GM21360 (cell line): ENCODE measurements at regions not wholly inside any gene's neighbourhood (a gene's known extent, or its start where the extent isn't known, plus 50 kb on each side); places are given as distances from the start of the nearest gene placed in this dataset.

Source experiments
- ATAC-seq: cut with Tn5 transposase; IDR thresholded peaks from one replicate; pipeline ENCODE4 v1.9.1; 2021; ENCODE audit warnings: mild to moderate bottlenecking, moderate library complexity; ENCODE audit not compliant: unreplicated experiment

DNA sequence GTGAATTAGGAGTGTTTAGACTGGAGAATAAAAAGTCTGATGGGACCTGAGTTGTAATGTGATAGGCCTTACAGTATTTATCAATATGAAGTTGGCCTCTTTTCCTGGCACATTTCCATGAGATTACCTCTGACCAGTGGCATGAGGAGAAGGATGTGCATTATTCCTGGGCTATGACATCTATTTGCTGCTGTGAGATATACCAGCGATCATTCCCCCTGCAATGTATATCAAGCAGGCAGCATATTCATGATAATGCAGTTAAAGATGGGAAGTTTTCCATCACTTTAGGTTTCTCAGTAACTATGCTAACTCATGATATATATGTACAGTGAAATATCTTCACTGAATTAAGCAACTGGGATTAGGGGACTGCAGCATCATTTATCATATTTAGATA, 142.8 kb upstream of the MBL2 start:
- no peak for ATAC-seq

DNA sequence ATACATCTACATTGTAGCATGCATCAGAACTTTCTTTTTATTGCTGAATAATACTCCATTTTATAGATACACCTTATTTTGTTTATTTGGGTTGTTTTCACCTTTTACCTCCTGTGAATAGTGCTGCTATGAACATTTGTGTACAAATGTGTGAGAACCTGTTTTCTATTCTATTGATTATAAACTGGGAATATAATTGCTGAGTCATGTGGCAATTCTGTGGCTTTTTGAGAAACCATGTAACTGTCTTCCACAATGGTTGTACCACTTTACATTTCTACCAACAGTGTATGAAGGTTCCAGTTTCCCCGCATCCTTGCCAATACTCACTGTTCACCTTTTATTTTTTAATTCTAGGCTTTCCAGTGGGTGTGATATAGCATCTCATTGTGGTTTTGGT, 138.6 kb upstream of the MBL2 start:
- ATAC-seq = no peak

DNA sequence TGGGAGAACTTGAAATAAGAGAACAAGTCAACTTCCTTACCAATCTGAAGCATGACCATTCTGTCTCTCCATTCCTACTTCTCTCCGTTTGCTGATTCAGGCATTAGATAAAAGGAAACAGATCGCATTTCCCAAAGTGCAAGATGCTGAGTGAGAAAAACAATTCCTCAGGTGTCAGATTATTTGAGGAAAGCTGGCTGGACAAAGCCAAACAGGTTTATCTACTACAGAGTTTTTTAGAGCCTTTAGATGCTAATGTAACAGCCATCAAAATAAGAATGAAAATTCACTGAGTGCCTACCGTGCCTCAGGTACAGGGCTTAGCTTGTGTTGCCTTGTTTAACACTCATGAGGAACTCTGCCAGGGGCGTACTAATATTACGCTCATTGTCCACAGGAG, 135.9 kb upstream of the MBL2 start:
- ATAC-seq = no peak

DNA sequence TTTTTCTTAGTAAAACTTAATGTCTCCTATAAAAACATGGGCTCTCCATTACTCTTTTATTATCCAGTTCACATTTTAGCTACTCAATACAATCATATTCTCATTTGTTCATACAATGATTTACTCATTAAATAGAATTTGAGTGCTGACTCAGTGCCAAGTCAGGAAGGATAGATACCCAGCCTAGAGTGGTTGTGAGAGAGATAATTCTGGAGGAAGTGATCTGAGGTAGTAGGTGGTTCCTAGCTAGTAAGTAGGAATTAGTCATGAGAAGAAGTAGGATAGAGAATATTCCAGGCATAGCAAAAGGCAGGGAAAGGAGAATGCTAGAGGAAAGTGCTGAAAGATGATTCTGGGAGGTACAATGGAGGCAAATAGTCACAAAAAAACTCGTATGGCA, 133.5 kb upstream of the MBL2 start:
- no peak for ATAC-seq

DNA sequence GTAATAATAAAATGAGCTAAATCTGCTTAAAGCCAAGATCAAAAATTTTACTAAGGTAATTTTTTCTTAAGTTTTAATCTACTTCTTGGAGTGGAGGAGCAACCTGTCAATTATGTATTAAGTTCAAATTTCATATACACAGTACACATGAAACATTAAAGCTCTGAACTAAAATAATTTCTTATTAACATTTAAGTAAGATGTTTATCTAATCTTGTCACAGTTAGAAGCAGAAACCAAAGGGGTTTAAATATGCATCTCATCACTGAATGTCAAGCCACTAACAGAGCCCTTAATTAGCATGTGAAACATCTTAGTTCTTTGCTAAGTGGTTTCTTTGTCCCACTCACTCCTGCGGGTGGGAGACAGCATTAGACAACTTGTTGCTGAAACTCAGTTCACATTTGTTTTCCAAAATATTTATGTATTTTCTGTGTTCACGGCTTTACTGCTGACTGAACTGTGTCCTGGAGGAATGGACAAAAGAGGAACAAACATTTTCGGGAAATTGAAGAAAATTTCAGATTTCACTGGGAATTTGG, 130.9 kb upstream of the MBL2 start:
- ATAC-seq = no peak

DNA sequence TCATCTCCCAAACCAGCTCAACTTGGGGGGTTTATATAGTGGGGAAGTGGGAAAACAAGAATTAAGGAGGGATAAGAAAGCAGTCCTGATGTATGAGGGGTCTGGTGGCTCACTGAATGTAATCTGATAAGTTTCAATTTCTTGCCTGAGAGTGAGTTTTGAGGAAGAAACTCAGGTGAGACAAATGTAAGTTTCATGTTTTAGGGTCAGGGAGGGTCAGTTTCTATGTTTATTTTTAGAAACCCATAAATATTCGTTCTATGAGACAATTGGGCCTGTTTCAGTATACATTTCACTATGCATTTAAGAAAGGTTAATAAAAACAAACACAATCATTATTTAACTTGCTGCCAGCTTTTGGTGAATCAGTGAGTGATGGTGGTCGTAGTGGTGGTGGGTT, 128.0 kb upstream of the MBL2 start:
- peak; percentile 61 for ATAC-seq

DNA sequence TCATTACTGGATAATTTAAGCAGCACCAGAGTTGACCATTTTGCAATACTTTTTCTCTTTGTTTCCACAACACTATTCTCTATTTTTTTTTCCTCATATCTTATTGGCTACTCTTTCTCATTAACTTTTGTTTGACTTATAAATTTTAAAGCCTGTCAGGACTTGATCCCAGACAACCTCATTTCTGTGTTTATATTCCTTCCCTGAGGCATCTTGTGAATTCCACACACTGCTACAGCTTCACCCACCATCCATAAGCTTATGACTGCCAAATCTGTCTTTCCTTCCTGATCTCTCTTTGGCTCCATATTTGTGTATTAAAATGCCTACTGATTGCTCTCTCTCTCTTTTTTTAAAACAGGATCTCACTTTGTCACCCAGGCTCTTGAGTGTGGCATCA, 124.6 kb upstream of the MBL2 start:
- no peak for ATAC-seq

DNA sequence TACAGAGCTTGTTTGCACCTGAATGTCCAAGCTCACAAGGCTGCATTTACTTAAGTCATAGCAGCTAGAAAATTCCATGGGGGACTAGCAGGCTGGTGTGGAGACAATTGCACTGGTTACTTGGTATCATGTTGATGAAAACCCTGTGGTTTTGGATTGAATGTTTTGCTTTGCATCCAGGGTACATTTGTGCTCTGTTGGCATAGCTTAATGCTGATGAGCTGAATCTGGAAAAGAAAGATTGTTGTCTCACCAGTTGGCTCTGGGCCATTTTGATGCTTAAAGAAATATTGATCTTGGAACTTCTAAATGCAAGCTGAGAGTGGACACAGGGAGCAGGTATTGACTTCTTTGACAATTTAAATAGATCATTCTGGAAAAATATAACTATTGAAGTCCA, 122.5 kb upstream of the MBL2 start:
- no peak for ATAC-seq

DNA sequence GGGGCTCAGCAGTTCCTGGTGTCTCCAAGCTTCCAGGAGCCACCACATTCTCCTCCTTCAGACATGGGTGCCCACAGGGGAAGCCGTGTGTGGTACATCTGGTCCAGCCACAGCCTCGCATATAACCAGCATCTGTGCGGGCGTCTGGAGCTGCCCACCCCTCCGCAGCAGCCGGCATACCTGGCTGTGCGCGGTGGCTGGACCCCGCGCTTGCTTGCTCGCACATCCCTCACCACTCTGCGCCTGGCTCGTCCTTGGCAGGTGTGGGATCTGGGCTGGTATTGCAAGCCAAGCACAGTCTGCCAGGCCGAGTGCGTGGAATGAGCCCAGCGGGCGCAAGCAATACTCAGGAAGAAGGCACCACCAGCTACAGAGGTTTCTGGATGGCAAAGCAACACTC, 117.7 kb upstream of the MBL2 start:
- no peak for ATAC-seq

DNA sequence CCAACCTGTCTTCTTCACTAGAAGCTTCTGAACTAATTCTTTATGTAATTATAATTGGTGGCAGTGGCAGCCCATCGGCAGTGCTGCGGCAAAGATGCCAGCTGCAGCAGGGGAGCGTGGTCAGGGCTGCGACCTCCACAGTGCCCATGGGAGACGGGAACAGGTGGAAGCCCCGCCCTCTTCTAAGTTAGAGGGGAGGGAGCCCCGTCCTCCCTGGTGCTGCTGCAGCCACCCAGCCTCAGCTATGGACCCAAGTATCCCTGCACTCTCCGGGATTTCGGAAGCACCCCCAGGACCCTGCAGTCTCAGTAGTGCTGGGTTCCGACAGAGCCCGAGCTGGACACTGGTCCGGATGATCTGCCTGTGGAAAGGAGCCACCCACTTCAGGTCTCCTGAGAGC, 117.0 kb upstream of the MBL2 start:
- no peak for ATAC-seq

DNA sequence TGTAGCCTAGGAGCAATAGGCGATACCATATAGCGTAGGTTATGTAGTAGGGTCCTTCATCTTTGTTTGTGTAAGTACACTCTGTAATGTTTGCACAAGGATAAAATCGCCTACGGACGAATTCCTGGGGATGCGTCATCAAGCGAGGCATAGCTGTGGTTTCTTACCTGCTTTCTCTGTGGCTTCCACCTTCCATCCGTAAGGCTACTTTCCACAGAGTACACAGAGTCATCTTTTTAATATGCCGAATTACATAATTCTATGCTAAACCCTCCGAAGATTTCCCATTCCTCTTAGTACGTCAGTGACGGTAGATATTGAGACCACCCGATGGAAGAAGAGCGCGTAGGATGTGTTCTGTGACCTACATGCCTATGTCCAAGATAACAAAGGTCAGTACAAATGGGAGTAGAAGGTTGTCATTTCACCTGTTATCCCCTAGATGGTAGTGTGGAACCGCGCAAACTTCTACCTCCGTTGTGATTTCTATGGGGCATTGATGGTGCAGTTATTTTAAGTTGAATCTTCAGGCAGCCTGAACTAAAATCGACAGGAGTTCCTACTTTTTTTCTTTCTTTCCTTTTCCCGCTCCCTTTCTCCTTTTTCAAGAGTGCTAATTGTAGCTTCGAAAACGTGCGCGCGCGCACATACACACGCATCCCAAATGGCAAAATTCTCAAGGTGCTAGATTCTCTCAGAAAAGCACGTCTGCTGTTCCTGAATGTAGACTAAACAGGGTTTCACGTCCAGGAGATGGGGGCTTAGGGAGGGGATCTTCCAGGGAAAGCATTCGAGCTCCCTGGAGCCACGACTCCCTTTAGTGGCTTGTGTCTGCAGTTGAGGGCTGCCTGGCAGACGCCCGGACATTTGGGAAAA, 111.7 kb upstream of the MBL2 start:
- ATAC-seq = peak; percentile 96

DNA sequence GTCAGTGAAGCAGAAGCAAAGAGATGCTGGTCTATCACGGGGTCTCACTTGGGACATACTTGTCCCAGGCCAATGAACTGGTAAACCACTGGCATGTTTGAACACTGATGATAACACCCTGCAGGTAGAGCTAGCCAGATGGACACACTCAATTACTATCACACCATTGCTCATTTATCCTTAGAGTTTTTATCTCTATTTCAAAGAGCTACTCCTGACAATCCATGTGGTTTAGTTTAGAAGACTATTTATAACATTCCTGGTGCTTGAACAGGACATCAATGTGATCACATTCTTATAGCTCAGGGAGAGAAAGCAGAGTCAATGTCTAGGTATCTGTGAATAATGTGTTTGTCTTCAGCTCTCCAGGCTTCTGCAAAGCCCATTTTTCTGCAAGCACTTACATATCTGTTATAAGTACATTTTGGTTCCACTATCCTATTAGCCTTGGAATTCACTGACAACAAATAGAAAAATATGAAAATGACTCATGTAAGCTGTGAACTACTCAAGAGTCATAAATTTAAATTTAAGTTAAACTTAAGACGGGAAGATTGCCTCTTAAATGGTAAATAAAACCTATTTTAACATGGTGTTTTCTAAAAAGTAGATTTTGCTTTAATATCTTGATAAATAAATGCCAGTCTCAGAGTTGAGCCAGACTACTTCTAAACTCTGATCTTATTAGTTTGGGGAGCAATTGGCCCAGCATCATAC, 106.7 kb upstream of the MBL2 start:
- no peak for ATAC-seq

DNA sequence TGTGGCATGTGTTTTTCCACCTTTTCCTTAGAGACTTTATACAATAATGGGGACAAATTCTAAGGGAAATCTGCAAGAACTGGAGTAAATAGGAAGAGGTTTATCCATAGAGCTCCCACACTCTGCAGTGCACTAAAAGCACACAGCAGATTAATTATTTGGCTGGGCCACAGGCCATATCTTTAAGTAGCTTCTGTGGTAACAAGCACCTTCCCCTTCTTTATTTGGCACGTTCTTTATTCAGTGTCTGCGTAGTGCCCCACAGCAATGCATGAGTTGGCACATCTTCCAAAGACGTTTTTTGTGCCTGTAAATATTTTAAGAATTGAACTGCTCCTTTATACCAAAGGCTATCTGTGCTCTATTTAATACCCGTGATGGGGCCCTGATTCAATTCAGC, 104.9 kb upstream of the MBL2 start:
- ATAC-seq = no peak

DNA sequence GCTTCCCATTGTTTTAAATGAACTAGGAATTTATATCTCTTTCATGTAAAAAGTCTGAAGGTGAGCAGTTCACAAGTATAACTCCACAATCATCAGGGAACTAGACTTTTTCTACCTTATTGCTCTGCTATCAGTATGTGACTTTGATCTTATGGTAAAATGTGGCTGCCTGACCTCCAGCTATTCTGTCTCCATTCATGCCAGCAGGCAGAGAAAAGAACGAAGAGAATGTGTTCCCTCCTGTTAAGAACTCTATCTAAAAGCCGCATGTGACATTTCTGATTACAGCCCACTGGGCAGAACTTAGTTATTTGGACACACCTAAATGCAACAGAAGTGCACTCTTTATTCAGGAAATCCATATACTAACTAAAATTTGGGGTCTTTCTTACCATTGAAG, 102.8 kb upstream of the MBL2 start:
- no peak for ATAC-seq

DNA sequence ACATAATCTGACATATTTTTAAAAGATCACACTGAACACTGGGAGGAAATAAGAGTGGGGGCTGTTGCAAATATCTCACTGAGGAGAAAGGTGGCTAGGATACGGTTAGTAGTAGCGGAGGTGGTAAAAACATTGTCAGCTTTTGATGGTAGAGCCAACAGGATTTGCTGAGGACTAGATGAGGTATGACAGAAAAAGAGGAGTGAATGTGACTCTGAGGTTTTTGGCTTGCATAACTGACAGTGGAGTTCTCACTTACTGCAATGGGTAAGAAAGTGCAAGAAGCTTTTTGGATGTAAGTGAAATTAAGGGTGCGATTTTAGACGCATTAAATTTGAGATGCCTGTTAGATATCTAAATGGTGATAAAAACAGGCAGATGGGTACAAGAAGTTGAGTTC, 102.0 kb upstream of the MBL2 start:
- no peak for ATAC-seq

DNA sequence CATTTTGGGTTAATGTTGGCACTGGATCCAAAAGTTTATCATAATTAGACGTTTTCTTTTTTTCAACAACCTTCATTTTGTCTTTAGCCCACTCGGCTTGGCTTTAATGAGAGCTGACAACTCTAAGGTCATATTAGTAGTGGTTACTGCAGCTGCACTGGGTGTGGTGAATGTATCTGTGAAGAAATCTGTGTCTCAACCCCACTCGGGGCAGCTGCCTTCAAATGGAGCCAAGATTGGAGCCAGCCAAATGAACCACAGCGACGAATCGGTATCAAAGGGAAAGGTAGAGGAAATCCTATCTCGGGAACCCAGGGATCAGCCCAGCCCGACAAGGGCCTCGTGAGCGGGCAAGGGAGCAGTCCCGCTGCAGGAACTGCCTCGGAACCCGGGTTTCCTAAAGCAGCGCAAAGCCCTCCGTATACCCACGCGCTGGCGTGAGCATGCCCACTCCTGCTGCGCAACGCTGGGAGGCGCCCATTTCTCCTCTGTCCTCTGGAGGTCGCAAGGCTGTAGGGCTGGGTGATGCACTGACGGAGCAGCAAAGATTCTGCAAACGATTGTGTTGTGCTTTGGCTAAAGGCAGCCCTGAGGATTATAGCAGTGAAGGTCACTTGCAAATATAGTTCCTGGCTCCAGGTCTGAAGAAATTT, 98.7 kb upstream of the MBL2 start:
- ATAC-seq = no peak

DNA sequence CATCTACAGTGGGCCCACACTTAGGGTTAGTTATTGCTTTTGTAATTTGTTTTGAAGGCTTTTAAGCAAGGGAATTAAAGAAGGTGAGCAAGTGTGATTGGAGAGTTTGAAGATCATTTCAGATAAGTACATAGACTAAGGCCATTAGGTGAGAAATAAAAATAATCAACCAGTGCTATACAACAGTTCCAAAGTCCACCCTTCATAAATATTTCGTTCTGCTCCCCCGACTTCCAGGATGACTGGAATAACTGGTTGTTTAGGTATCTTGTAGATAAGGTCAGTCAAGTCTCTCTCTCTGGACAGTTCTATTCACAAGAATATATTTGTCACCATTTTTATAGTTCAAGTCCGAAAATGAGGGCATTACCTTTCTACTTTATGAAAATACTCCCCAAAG, 98.0 kb upstream of the MBL2 start:
- no peak for ATAC-seq

DNA sequence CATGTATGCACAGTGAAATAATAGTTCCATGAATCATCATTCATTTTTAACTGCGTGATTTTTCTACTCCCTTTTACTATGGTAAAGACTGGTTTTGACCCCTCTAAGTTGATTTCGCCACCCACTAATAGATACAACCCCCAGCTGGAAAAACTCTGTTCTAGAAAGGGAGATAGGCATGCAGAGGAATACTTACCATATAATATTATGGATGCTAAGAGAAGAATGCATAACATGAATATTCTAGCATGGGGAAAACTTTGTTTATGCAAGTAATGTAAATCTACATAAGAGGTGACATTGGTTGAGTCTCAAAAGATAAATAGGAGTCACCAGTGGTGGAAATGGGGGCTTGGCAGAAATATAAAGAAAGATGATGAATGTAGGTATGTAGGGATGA, 97.3 kb upstream of the MBL2 start:
- ATAC-seq = no peak

DNA sequence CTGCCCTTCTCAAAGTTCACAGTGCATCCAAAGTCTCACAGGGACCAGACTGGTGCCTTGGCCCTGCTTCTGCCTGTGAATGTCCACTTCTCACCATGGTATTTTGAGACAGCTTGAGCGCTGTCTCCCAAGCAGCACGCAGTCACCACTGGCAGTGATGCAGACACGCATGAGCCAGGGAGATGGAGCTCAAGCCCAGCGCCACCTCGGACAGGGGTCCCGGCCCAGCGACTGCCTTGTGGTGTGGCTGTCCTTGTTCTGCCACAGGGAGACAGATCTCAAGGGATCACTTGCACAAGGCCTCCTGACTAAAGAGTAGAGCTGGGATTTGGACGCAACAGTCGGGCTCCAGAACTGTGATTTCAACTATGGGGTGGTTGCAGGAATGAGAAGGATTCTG, 92.6 kb upstream of the MBL2 start:
- no peak for ATAC-seq

DNA sequence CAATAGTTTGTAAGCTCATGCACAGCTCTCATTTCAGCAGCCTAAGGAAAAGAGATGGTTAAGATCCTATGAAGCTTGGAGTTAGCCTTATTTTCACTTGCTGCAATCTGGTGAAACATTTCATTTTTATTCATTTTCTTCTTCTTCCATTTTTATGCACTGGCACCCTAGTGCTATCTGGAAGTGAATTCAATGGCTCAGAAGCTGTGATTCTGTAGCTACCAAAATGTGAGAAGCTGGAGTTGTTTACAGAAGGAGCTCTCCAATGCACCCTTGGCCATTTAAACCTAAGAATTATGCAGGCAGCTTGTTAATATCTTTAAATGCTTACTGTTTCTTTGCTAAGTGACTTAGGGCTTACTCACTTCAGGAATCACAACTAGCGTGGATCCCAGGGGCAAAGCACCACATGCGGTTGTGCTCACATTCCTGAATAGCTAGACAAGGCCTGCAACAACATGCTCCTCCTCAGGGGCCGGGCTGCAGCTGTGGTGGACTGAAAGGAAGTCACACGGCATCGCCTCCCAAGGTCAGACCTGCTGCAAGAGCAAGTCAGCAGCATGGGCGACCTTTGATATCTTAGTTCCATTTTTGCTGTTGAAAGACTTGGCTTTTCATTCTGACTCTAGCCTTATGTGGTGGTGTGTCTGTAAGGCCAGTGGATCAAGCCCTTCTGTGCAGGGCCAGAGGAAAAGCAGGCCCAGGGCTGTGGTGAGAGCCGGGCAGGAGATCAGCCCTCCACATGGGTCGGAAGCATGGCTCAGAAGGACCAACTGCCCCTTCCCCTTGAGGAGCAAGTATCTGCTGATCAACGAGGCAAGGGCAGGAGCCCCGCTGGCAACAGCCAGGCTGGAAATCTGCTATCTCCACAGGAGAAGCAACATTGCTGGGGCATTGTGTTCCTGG, 91.9 kb upstream of the MBL2 start:
- ATAC-seq = no peak

DNA sequence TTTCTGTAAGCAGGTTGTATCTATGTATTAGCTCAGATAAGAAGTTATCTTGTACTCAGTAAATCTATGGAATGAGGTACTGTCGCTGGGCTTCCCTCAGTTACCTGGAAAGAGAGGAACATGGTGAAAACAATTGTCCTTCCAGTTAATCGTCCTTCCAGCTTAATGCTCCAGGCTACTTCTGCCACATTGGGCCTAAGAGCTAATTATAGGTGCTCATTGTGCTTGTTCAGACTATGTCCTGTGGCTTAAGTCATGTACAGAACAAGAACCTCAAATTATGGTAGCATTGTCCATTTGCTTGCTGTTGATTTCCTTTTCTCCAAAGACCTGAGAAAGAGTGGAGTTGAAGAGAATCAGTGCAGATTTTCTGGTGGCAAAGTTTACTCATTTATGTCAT, 86.1 kb upstream of the MBL2 start:
- ATAC-seq = no peak
